ENCODE measurements at regions not wholly inside any gene's neighbourhood (a gene's known extent, or its start where the extent isn't known, plus 50 kb on each side); places are given as distances from the start of the nearest gene placed in this dataset.
"Not testable (repeated sequence)": the region's sequence is repeated elsewhere in the genome, so short reads cannot be mapped to it uniquely, and the experiment has no call there.

DNA sequence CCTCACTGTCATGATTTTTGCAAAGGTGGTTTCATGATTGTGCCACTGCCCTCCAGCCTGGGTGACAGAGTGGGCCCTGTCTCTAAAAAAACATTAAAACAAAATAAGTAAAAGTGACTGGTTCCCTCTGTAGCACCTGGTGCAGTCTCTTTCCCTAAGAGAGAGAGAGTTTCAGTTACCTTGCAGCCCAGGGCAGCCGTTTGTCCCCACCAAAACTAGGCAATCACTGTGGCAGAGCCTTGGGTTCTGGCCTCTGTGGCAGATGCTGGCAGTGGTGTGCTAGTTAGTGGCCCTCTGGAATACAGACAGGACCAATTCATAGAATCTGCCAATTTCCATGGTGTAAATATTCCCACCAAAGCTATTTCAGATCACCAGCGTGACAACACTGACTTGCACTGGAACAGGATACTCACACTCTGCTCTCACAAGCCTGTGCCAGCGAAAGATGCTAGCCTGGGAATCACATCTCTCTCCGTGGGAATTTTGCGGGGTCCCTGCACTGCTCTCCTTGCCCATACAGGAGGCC, 108.7 kb downstream of the TLR5 start:
- H3K36me3 ChIP-seq (ENCODE audit: control insufficient read depth in 2 of 2, insufficient read depth in 2 of 2, low read length in 2 of 2), result no peaks in the 10 kb centered on the region
- no peak overlapping the region for H3K27ac ChIP-seq (ENCODE audit: low read length)
- no peak overlapping the region for H3K9ac ChIP-seq (ENCODE audit: low read length in 2 of 2)

DNA sequence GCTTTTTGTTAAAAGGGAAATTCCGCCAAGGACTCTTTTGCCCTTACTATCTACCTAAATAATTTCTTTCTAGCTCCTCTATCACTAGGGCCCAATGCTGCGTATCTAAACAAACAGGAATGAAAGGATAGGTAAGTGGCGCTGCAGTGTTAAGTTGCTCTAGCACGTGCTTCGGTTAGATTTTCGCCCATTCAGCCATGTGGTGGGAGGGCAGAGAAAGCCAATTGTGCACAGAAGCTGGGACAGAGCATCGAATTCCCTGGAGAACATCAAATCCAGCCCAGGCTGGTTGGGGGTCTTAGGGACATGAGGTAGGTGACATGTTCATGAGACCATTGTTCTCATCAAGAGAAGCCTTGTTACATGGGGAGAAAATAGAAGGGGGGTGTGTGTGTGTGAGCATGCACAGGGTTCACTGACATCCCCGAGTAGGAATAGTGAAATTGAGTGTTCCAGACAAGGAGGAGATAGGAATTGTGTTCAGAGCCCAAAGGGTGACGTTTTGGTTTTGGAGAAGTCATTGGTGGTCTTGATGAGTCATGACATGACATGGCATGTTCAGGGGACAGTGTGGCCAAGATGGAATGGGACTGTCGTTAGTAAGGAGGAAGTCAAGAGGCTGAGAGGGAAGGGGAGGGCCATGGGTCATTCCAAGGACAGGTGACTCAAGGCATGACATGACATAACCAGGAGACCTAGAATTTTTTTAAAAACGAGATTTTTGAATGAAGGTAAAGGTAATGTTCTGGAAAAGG, 107.1 kb downstream of the TLR5 start:
- Histone ChIP-seq H3K27ac (ENCODE audit: low read length) (no peak overlapping the region), H3K36me3 (ENCODE audit: control insufficient read depth in 2 of 2, insufficient read depth in 2 of 2, low read length in 2 of 2) (no peaks in the 10 kb centered on the region), H3K4me3 (ENCODE audit: low read length in 2 of 2) (no peak overlapping the region), H3K9ac (ENCODE audit: low read length in 2 of 2) (no peak overlapping the region), H3K27me3 (ENCODE audit: control insufficient read depth in 1 of 2, insufficient read depth in 2 of 2, low read length in 2 of 2) (no peaks in the 10 kb centered on the region), H3K9me3 (ENCODE audit: control insufficient read depth in 2 of 2, low read length in 2 of 2) (no peaks in the 10 kb centered on the region), H3K4me1 (ENCODE audit: control insufficient read depth, insufficient read depth, low read length) (no peaks in the 10 kb centered on the region)

More for the DNA sequence above, 108.7 kb downstream of the TLR5 start:
- Histone ChIP-seq H3K4me3 (ENCODE audit: low read length in 2 of 2) (no peak overlapping the region), H3K9me3 (ENCODE audit: control insufficient read depth in 2 of 2, low read length in 2 of 2) (no peaks in the 10 kb centered on the region), H3K27me3 (ENCODE audit: control insufficient read depth in 1 of 2, insufficient read depth in 2 of 2, low read length in 2 of 2) (no peaks in the 10 kb centered on the region), H3K4me1 (ENCODE audit: control insufficient read depth, insufficient read depth, low read length) (no peaks in the 10 kb centered on the region)

- Histone ChIP-seq H3K9me3 (ENCODE audit: control insufficient read depth in 2 of 2, low read length in 2 of 2) (no peaks in the 10 kb centered on the region), H3K4me3 (ENCODE audit: low read length in 2 of 2) (no peak overlapping the region), H3K27ac (ENCODE audit: low read length) (no peak overlapping the region), H3K4me1 (ENCODE audit: control insufficient read depth, insufficient read depth, low read length) (no peaks in the 10 kb centered on the region), H3K9ac (ENCODE audit: low read length in 2 of 2) (no peak overlapping the region), H3K27me3 (ENCODE audit: control insufficient read depth in 1 of 2, insufficient read depth in 2 of 2, low read length in 2 of 2) (no peaks in the 10 kb centered on the region), H3K36me3 (ENCODE audit: control insufficient read depth in 2 of 2, insufficient read depth in 2 of 2, low read length in 2 of 2) (no peaks in the 10 kb centered on the region)
Measured at GRCh38 chr1:223036479-223036845, 106.6 kb downstream of the TLR5 start.

DNA sequence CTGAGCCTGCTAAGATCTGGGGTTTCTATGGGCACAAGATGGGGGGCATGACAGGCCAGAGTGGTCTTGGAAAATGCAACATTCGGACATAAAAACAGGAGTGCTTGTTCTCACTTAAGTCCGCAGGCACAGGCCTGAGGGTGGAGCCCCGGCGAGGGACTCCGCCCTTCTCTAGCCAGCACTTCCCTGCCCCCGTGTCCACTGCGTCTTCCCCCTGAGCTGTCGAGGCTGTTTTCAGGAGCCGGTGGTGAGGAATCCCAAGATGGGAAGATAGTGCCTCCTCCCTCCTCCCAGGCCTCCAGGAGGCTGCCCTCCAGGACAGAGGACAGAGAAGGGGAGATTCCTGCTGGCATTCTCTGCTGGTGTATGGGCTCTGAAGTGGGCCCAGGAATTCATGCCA, 105.2 kb downstream of the TLR5 start:
- no peaks in the 10 kb centered on the region for H3K9me3 ChIP-seq (ENCODE audit: control insufficient read depth in 2 of 2, low read length in 2 of 2)
- no peaks in the 10 kb centered on the region for H3K4me1 ChIP-seq (ENCODE audit: control insufficient read depth, insufficient read depth, low read length)
- H3K27me3 ChIP-seq (ENCODE audit: control insufficient read depth in 1 of 2, insufficient read depth in 2 of 2, low read length in 2 of 2), result no peaks in the 10 kb centered on the region
- no peak overlapping the region for H3K27ac ChIP-seq (ENCODE audit: low read length)
- H3K4me3 ChIP-seq (ENCODE audit: low read length in 2 of 2), result no peak overlapping the region
- no peaks in the 10 kb centered on the region for H3K36me3 ChIP-seq (ENCODE audit: control insufficient read depth in 2 of 2, insufficient read depth in 2 of 2, low read length in 2 of 2)
- no peak overlapping the region for H3K9ac ChIP-seq (ENCODE audit: low read length in 2 of 2)

GRCh38 chr1:223038288-223039006, 104.6 kb downstream of the TLR5 start:
- no peak overlapping the region for H3K9ac ChIP-seq (ENCODE audit: low read length in 2 of 2)
- H3K4me1 ChIP-seq (ENCODE audit: control insufficient read depth, insufficient read depth, low read length), result no peaks in the 10 kb centered on the region

GRCh38 chr1:223039990-223040389, 103.1 kb downstream of the TLR5 start:
- Histone ChIP-seq H3K27ac (ENCODE audit: low read length) (no peak overlapping the region), H3K4me3 (ENCODE audit: low read length in 2 of 2) (no peak overlapping the region), H3K9ac (ENCODE audit: low read length in 2 of 2) (no peak overlapping the region), H3K9me3 (ENCODE audit: control insufficient read depth in 2 of 2, low read length in 2 of 2) (peaks cover 0 to 4% of the 10 kb centered on the region in 2 donors), H3K4me1 (ENCODE audit: control insufficient read depth, insufficient read depth, low read length) (no peaks in the 10 kb centered on the region), H3K27me3 (ENCODE audit: control insufficient read depth in 1 of 2, insufficient read depth in 2 of 2, low read length in 2 of 2) (no peaks in the 10 kb centered on the region), H3K36me3 (ENCODE audit: control insufficient read depth in 2 of 2, insufficient read depth in 2 of 2, low read length in 2 of 2) (no peaks in the 10 kb centered on the region)

More at GRCh38 chr1:223038288-223039006, 104.6 kb downstream of the TLR5 start:
- Histone ChIP-seq H3K9me3 (ENCODE audit: control insufficient read depth in 2 of 2, low read length in 2 of 2) (no peaks in the 10 kb centered on the region), H3K27ac (ENCODE audit: low read length) (no peak overlapping the region), H3K36me3 (ENCODE audit: control insufficient read depth in 2 of 2, insufficient read depth in 2 of 2, low read length in 2 of 2) (no peaks in the 10 kb centered on the region), H3K4me3 (ENCODE audit: low read length in 2 of 2) (no peak overlapping the region), H3K27me3 (ENCODE audit: control insufficient read depth in 1 of 2, insufficient read depth in 2 of 2, low read length in 2 of 2) (no peaks in the 10 kb centered on the region)

DNA sequence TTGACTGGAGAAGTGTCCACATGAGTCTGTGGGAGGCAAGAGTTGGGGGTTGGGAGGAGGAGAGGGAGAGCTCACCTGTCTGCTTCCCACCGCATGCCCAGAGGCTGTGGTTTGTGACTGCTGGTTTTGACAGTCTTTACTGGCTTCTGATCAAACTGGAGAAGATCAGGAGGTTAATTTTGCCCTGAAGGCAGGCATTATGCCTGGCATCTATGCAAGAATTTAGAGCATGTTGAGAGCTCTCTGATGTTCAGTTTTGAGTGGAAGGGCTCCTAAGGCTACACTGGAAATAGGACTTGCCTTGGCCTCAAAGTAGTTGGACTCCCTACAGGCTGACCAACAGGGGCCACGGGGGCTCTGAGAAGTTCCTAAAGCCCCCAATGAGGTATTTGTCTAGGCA, 101.6 kb downstream of the TLR5 start:
- Histone ChIP-seq H3K27me3 (ENCODE audit: control insufficient read depth in 1 of 2, insufficient read depth in 2 of 2, low read length in 2 of 2) (no peaks in the 10 kb centered on the region), H3K27ac (ENCODE audit: low read length) (no peak overlapping the region), H3K4me3 (ENCODE audit: low read length in 2 of 2) (no peak overlapping the region), H3K36me3 (ENCODE audit: control insufficient read depth in 2 of 2, insufficient read depth in 2 of 2, low read length in 2 of 2) (no peaks in the 10 kb centered on the region), H3K9ac (ENCODE audit: low read length in 2 of 2) (no peak overlapping the region), H3K9me3 (ENCODE audit: control insufficient read depth in 2 of 2, low read length in 2 of 2) (peaks cover 0 to 5% of the 10 kb centered on the region in 2 donors), H3K4me1 (ENCODE audit: control insufficient read depth, insufficient read depth, low read length) (no peaks in the 10 kb centered on the region)

DNA sequence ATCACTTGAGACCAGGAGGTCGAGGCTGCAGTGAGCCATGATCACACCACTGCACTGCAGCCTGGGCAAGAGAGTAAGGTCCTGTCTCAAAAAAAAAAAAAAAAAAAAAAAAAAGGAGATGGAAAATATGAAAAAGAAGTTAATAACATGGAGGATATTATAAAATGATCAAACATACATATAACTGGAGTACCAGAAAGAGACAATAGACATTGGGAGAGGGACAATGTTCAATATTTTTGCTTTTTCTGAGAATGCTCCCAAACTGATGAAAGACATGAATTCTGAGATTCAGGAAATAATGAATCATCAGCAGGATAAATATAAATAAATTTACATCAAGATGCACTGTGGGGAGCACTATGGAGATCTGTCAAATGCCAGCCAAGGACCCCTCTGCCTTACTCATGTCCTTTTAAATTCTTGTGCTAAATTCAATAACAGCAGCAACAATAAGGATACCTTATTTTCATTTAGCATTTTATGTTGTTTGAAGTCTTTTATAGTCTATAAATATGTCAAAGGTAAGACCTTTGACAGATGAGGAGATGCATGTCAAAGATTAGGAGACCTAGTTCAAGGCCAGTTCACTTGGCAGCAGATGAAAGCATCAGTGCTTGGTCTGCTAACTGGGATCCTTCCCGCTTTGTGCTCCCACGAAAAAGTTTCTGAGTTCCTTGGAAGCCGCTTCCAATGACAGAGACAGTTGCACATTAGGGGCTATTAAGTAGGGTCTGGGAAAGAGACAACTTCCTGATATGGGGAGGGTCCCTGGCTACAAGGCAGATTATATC, 97.7 kb downstream of the TLR5 start:
- H3K27ac ChIP-seq (ENCODE audit: low read length), result no peak overlapping the region
- peaks cover 0 to 5% of the 10 kb centered on the region in 2 donors for H3K9me3 ChIP-seq (ENCODE audit: control insufficient read depth in 2 of 2, low read length in 2 of 2)
- no peak overlapping the region for H3K9ac ChIP-seq (ENCODE audit: low read length in 2 of 2)
- H3K36me3 ChIP-seq (ENCODE audit: control insufficient read depth in 2 of 2, insufficient read depth in 2 of 2, low read length in 2 of 2), result no peaks in the 10 kb centered on the region
- no peaks in the 10 kb centered on the region for H3K4me1 ChIP-seq (ENCODE audit: control insufficient read depth, insufficient read depth, low read length)
- H3K4me3 ChIP-seq (ENCODE audit: low read length in 2 of 2), result no peak overlapping the region
- H3K27me3 ChIP-seq (ENCODE audit: control insufficient read depth in 1 of 2, insufficient read depth in 2 of 2, low read length in 2 of 2), result no peaks in the 10 kb centered on the region

GRCh38 chr1:223046011-223046410, 97.0 kb downstream of the TLR5 start:
- Histone ChIP-seq H3K4me1 (ENCODE audit: control insufficient read depth, insufficient read depth, low read length) (no peaks in the 10 kb centered on the region), H3K36me3 (ENCODE audit: control insufficient read depth in 2 of 2, insufficient read depth in 2 of 2, low read length in 2 of 2) (no peaks in the 10 kb centered on the region), H3K27me3 (ENCODE audit: control insufficient read depth in 1 of 2, insufficient read depth in 2 of 2, low read length in 2 of 2) (no peaks in the 10 kb centered on the region), H3K27ac (ENCODE audit: low read length) (no peak overlapping the region), H3K4me3 (ENCODE audit: low read length in 2 of 2) (no peak overlapping the region), H3K9ac (ENCODE audit: low read length in 2 of 2) (no peak overlapping the region), H3K9me3 (ENCODE audit: control insufficient read depth in 2 of 2, low read length in 2 of 2) (peaks cover 0 to 5% of the 10 kb centered on the region in 2 donors)

GRCh38 chr1:223046463-223046862, 96.6 kb downstream of the TLR5 start:
- not testable (repeated sequence) for H3K4me1 ChIP-seq (ENCODE audit: control insufficient read depth, insufficient read depth, low read length); H3K4me3 ChIP-seq (ENCODE audit: low read length in 2 of 2); H3K36me3 ChIP-seq (ENCODE audit: control insufficient read depth in 2 of 2, insufficient read depth in 2 of 2, low read length in 2 of 2); H3K27me3 ChIP-seq (ENCODE audit: control insufficient read depth in 1 of 2, insufficient read depth in 2 of 2, low read length in 2 of 2); H3K9me3 ChIP-seq (ENCODE audit: control insufficient read depth in 2 of 2, low read length in 2 of 2); H3K9ac ChIP-seq (ENCODE audit: low read length in 2 of 2); H3K27ac ChIP-seq (ENCODE audit: low read length)

Data from stomach smooth muscle (tissue), 2 donors.